ENCODE measurements at regions not wholly inside any gene's neighbourhood (a gene's known extent, or its start where the extent isn't known, plus 50 kb on each side); places are given as distances from the start of the nearest gene placed in this dataset.

DNA sequence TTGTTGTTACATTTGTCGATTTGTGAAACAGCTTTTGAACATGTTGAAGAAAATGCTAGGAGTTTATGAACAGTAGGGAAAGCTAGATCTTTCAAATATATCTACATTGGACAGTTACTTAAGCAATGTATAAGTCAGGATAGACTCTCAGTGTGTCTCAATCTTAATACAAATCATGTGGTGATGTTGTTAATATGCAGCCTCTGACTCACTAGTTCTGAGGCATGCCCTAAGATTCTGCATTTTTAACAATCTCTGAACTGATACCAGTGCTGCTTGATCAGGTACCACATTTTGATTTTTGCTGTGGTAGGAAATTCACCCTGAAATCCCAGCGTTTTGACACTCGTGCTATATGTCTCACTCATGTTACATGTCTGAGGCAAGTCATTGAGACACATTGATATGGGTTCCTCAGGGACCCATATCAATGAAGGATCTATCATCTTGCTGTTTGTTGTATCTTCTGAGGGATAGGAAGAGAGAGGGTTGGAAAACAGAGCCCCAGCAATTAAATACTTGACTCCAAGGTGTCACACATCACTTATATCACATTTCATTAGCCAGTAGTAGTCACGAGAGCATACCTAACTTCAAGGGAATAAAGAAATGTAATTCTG, 597.9 kb downstream of the TAFA4 start:
- TF ChIP-seq, protein P1, sequence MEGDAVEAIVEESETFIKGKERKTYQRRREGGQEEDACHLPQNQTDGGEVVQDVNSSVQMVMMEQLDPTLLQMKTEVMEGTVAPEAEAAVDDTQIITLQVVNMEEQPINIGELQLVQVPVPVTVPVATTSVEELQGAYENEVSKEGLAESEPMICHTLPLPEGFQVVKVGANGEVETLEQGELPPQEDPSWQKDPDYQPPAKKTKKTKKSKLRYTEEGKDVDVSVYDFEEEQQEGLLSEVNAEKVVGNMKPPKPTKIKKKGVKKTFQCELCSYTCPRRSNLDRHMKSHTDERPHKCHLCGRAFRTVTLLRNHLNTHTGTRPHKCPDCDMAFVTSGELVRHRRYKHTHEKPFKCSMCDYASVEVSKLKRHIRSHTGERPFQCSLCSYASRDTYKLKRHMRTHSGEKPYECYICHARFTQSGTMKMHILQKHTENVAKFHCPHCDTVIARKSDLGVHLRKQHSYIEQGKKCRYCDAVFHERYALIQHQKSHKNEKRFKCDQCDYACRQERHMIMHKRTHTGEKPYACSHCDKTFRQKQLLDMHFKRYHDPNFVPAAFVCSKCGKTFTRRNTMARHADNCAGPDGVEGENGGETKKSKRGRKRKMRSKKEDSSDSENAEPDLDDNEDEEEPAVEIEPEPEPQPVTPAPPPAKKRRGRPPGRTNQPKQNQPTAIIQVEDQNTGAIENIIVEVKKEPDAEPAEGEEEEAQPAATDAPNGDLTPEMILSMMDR (conservative IDR thresholded peaks at IDR 0.05; ENCODE audit: low read depth, low read length) = no peak
- H3K4me3 ChIP-seq (ENCODE audit: low read depth, low read length) = no peak overlapping the region
- no peak for DNase-seq (ENCODE audit: low read depth)

DNA sequence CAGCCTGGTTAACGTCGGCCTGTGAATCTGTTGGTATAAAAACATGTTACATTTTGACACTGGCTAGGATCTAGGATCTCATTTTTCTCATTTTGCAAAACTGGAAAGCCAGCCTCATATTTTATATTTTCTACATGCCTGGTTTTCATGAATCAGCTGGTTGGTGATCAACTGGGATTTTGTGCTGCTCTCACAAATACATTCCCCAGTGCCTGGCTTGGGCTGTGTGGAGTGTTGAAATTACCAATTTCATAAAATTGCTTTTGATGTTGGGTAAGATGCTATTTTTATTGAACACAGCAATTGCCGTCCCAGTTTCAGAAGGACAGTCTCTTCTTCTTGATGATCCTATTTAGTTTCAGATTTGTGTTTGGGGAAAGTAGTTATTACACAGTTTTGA, 604.3 kb downstream of the TAFA4 start:
- TF ChIP-seq, protein P1 (conservative IDR thresholded peaks at IDR 0.05; ENCODE audit: low read depth, low read length) = no peak
- DNase-seq (ENCODE audit: low read depth) = no peak
- H3K4me3 ChIP-seq (ENCODE audit: low read depth, low read length) = no peak overlapping the region

DNA sequence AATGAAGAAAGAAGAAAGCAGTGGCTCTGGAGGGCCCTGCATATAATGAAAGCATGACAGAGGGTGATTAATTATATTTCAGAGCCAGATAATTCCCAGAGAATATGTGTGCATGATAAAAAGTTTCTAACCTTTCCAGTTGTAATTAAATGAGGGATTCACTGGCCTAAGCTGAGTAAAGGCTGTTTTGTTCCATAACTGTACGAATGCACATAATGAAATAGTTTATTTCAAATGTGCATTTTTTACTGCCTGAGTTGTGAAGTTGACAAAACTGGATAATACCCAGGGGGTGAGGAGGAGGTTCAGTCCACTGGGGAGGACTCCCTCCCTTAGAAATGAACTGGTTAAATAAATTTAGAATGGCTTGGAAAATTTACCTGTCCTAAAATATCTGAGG, 616.4 kb downstream of the TAFA4 start:
- TF ChIP-seq, protein P1 (conservative IDR thresholded peaks at IDR 0.05; ENCODE audit: low read depth, low read length) = no peak
- DNase-seq (ENCODE audit: low read depth) = no peak

DNA sequence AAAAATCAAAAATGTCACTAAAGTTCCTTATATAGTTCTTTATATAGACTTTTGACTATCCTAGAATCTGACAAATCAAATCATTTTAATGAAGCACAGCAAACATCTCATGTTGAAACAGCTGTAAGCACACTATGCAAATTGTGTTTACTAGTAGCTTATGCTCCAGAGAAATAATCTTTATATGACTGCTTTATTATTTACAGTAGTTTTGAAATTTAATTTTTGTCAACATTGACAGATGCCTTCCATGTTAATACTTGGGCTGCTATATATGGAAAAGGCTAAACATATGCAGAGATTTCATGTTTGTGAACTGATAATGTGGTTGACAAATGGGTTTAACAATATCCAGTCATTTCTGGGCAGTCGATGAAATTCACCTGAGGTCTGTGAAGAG, 616.8 kb downstream of the TAFA4 start:
- H3K4me3 ChIP-seq (ENCODE audit: low read depth, low read length) = no peak overlapping the region
- TF ChIP-seq, protein P1 (conservative IDR thresholded peaks at IDR 0.05; ENCODE audit: low read depth, low read length) = no peak
- DNase-seq (ENCODE audit: low read depth) = no peak

More for the DNA sequence above, 616.4 kb downstream of the TAFA4 start:
- H3K4me3 ChIP-seq (ENCODE audit: low read depth, low read length) = no peak overlapping the region

DNA sequence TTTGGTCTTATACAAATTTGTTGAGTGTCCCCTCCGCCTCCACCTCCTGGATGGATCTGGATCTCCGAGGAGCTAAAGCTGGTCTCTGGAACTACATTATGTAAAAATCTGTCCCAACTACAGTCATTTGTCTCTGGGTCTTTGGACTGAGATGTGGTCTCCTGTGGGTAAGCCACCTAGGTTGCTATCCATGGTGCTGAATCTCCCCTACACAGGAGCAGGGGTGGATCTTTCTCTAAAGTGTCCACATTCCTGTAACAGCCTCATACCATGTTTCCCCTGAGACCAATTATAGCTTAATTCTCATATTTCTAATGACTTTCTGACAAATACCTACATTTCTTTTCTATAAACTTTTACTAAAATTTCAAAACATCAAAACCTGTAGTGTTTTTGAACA, 625.8 kb downstream of the TAFA4 start:
- DNase-seq (ENCODE audit: low read depth) = no peak
- H3K4me3 ChIP-seq (ENCODE audit: low read depth, low read length) = no peak overlapping the region
- TF ChIP-seq, protein P1 (conservative IDR thresholded peaks at IDR 0.05; ENCODE audit: low read depth, low read length) = no peak

DNA sequence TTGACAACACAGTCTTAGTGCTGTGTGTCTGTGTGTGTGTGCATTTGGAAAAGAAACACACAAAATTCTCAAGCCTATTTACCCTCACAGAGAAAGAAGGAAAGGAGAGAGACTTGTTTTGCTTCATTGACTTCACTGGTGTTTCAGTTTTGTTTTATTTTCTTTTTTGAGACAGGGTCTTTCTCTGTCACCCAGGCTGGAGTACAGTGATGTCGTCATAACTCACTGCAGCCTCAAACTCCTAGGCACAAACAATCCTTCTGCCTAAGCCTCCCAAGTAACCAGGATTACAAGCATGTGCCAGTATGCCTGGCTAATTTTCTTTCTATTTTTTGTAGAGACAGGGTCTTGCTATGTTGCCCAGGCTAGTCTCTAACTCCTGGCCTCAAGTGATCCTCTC, 636.9 kb downstream of the TAFA4 start:
- no peak overlapping the region for H3K4me3 ChIP-seq (ENCODE audit: low read depth, low read length)
- TF ChIP-seq, protein P1 (conservative IDR thresholded peaks at IDR 0.05; ENCODE audit: low read depth, low read length) = no peak
- no peak for DNase-seq (ENCODE audit: low read depth)

DNA sequence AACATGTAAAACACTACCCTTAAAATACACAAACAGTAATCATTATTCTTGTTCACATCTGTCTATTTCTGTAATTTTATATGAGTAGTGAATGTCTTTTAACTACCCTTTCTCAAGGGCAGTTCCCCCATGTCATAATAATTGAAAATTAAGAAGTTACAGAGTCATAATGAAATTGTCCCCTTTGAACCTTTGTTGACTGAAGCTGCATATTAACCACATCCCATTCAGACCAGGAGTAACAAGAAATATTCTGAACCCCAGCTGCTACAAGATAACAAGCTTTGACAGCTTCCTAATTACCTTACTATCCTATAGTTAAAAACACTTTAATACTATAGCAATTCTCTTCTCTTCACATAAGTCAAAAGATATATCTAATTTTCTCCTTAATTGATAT, 635.9 kb upstream of the SUCLG2 start:
- H3K4me3 ChIP-seq (ENCODE audit: low read depth, low read length) = no peak overlapping the region
- TF ChIP-seq, protein P1 (conservative IDR thresholded peaks at IDR 0.05; ENCODE audit: low read depth, low read length) = no peak
- no peak for DNase-seq (ENCODE audit: low read depth)

Data from choroid plexus epithelial cell (primary cell).